ENCODE measurements at regions not wholly inside any gene's neighbourhood (a gene's known extent, or its start where the extent isn't known, plus 50 kb on each side); places are given as distances from the start of the nearest gene placed in this dataset.

- H3K4me1 ChIP-seq (ENCODE audit: control insufficient read depth, insufficient read depth, low read length): no peaks in the 10 kb centered on the region
These were observed 439.1 kb downstream of the EIPR1 start for GRCh38 chr2:2938481-2938880.

GRCh38 chr2:2935445-2936149 lies 442.0 kb downstream of the EIPR1 start:
- SMC1A ChIA-PET (ENCODE audit: uncharacterized antibody, unreplicated experiment): no interaction called here
- Histone ChIP-seq H3K27ac (ENCODE audit: control insufficient read depth, insufficient read depth) (no peak overlapping the region), H2AFZ (ENCODE audit: control insufficient read depth, low read depth, low read length) (no peak overlapping the region), H3K4me2 (ENCODE audit: control insufficient read depth, insufficient read depth) (no peak overlapping the region), H3K9me3 (replicated peaks; ENCODE audit: control insufficient read depth, insufficient read depth, low read length) (peaks cover 2% of the 10 kb centered on the region; the same call in 1 of the 3 replicates), H3K4me1 (ENCODE audit: control insufficient read depth, insufficient read depth, low read length) (no peaks in the 10 kb centered on the region), H3K4me3 (no peak overlapping the region), H3K36me3 (ENCODE audit: control insufficient read depth in 2 of 2, insufficient read depth in 2 of 2, low read length in 1 of 2) (no peaks in the 10 kb centered on the region), H4K20me1 (ENCODE audit: control insufficient read depth, insufficient read depth) (no peaks in the 10 kb centered on the region), H3K9ac (ENCODE audit: control insufficient read depth, insufficient read depth, low read length) (no peak overlapping the region), H3K27me3 (replicated peaks in 1 of 2; ENCODE audit: control insufficient read depth in 2 of 2, insufficient read depth in 2 of 2, low read length in 1 of 2) (no peaks in the 10 kb centered on the region), H3K79me2 (ENCODE audit: control insufficient read depth, insufficient read depth, low read length) (no peaks in the 10 kb centered on the region)
- no peak for ATAC-seq
- no peak for DNase-seq (ENCODE audit: low read depth, low spot score)
- in situ Hi-C loops (cut with MboI): no loop called here
- intact Hi-C loops (cut with micrococcal nuclease; ENCODE audit: unreplicated experiment): no loop called here
- FAIRE-seq: no peak
- CTCF ChIA-PET: no interaction called here
- BruUV-seq (replicated peaks): no TSS peak
- RAD21 ChIA-PET (ENCODE audit: unreplicated experiment): no interaction called here
- 44% methylated on average over 23 of the region's 26 CpGs for WGBS (ENCODE audit: insufficient coverage, insufficient replicate concordance, low lambda C conversion rate, missing lambda C conversion rate)
- no peak for TF ChIP-seq SREBF1 (IDR thresholded peaks at IDR 0.05; ENCODE audit: low read length)
- no peak for TF ChIP-seq WRNIP1 (IDR thresholded peaks at IDR 0.05; ENCODE audit: borderline replicate concordance, low read depth, low read length)
- TF ChIP-seq, protein P1, sequence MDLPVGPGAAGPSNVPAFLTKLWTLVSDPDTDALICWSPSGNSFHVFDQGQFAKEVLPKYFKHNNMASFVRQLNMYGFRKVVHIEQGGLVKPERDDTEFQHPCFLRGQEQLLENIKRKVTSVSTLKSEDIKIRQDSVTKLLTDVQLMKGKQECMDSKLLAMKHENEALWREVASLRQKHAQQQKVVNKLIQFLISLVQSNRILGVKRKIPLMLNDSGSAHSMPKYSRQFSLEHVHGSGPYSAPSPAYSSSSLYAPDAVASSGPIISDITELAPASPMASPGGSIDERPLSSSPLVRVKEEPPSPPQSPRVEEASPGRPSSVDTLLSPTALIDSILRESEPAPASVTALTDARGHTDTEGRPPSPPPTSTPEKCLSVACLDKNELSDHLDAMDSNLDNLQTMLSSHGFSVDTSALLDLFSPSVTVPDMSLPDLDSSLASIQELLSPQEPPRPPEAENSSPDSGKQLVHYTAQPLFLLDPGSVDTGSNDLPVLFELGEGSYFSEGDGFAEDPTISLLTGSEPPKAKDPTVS (IDR thresholded peaks at IDR 0.05; ENCODE audit: low read depth, low read length): no peak
- TF ChIP-seq SMARCA5 (IDR thresholded peaks at IDR 0.05): no peak
- no peak for TF ChIP-seq NFXL1 (IDR thresholded peaks at IDR 0.05; ENCODE audit: borderline replicate concordance)
- TF ChIP-seq MEF2A (IDR thresholded peaks at IDR 0.05; ENCODE audit: insufficient read depth, low read depth, low read length): no peak
- no peak for TF ChIP-seq IKZF2 (IDR thresholded peaks at IDR 0.05)
- no peak for TF ChIP-seq USF1 (IDR thresholded peaks at IDR 0.05; ENCODE audit: borderline replicate concordance, extremely low read length, insufficient read depth, low read depth, low read length)
- no peak for TF ChIP-seq IRF4 (IDR thresholded peaks at IDR 0.05; ENCODE audit: low read depth, low read length)
- no peak for TF ChIP-seq RCOR1 (conservative IDR thresholded peaks at IDR 0.05; ENCODE audit: low read depth, low read length)
- no peak for TF ChIP-seq GABPA (IDR thresholded peaks at IDR 0.05; ENCODE audit: low read depth)
- POLR2A ChIA-PET: no interaction called here

More at GRCh38 chr2:2938481-2938880, 439.1 kb downstream of the EIPR1 start:
- Histone ChIP-seq H3K36me3 (ENCODE audit: control insufficient read depth in 2 of 2, insufficient read depth in 2 of 2, low read length in 1 of 2) (no peaks in the 10 kb centered on the region), H2AFZ (ENCODE audit: control insufficient read depth, low read depth, low read length) (no peak overlapping the region), H3K9ac (ENCODE audit: control insufficient read depth, insufficient read depth, low read length) (no peak overlapping the region), H3K9me3 (replicated peaks; ENCODE audit: control insufficient read depth, insufficient read depth, low read length) (peaks cover 2% of the 10 kb centered on the region; the same call in 1 of the 3 replicates), H3K4me3 (no peak overlapping the region), H3K79me2 (ENCODE audit: control insufficient read depth, insufficient read depth, low read length) (no peaks in the 10 kb centered on the region), H4K20me1 (ENCODE audit: control insufficient read depth, insufficient read depth) (no peaks in the 10 kb centered on the region), H3K4me2 (ENCODE audit: control insufficient read depth, insufficient read depth) (no peak overlapping the region), H3K27me3 (replicated peaks in 1 of 2; ENCODE audit: control insufficient read depth in 2 of 2, insufficient read depth in 2 of 2, low read length in 1 of 2) (no peaks in the 10 kb centered on the region), H3K27ac (ENCODE audit: control insufficient read depth, insufficient read depth) (no peak overlapping the region)
- ATAC-seq: no peak
- intact Hi-C loops (cut with micrococcal nuclease; ENCODE audit: unreplicated experiment): no loop called here
- ChIA-PET RAD21 (ENCODE audit: unreplicated experiment) (no interaction called here), CTCF (no interaction called here), POLR2A (no interaction called here), SMC1A (ENCODE audit: uncharacterized antibody, unreplicated experiment) (no interaction called here)
- FAIRE-seq: no peak
- no TSS peak for BruUV-seq (replicated peaks)
- WGBS (ENCODE audit: insufficient coverage, insufficient replicate concordance, low lambda C conversion rate, missing lambda C conversion rate): 48% methylated on average over 14 of the region's 14 CpGs
- TF ChIP-seq BRCA1 (IDR thresholded peaks at IDR 0.05; ENCODE audit: low read depth, low read length) (no peak), IRF4 (IDR thresholded peaks at IDR 0.05; ENCODE audit: low read depth, low read length) (no peak), ZNF384 (IDR thresholded peaks at IDR 0.05; ENCODE audit: borderline replicate concordance, low read depth, low read length) (no peak), CHD2 (IDR thresholded peaks at IDR 0.05; ENCODE audit: borderline replicate concordance, low read depth, low read length) (no peak)
- DNase-seq (ENCODE audit: low read depth, low spot score): no peak
- in situ Hi-C loops (cut with MboI): no loop called here

All from GM12878 (cell line).